Right hindlimb (tissue), 1 donor: ENCODE measurements at regions not wholly inside any gene's neighbourhood (a gene's known extent, or its start where the extent isn't known, plus 50 kb on each side); places are given as distances from the start of the nearest gene placed in this dataset.
"Not testable (repeated sequence)": the region's sequence is repeated elsewhere in the genome, so short reads cannot be mapped to it uniquely, and the experiment has no call there.

Experiments
- DNase-seq: peaks from one replicate; pipeline ENCODE4 v3.0.0-alpha.2; 2018

DNA sequence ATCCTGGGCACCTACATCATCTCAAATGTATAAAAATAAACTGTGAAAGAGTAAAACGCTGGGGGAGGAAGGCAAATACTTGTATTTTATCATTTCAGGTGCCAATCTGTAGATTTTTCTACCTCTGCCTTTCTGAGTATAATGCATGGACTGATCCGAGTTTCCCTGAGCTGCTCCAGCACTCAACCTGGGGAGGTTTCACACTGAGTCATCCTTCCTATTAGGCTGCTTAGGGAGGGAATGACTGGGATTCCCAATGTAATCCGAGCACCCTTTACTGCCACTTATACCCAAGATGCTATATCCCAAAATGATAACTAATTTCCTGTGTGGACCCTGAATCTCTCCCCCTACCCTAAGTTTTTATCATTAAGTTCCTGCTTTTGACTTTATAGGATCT, 126.6 kb downstream of the HNRNPD start:
- no peak for DNase-seq

DNA sequence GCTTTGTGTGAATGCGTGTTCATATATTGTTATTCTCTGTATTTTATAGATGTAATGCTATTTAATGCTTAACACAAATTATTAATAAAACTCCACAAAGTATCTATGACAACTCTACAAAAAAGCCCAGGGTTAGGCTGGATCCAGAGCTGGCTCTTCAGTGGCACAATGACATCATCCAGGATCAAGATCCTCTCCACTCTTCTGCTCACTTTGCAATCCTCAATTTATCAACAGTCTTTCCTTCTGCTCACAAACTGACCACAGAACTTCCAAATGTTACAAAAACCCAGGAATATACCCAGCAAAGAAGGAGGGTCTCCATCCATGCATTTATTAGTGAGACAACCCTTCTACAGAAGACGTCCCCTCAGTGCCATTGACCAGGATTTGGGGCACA, 132.3 kb downstream of the HNRNPD start:
- DNase-seq: no peak

DNA sequence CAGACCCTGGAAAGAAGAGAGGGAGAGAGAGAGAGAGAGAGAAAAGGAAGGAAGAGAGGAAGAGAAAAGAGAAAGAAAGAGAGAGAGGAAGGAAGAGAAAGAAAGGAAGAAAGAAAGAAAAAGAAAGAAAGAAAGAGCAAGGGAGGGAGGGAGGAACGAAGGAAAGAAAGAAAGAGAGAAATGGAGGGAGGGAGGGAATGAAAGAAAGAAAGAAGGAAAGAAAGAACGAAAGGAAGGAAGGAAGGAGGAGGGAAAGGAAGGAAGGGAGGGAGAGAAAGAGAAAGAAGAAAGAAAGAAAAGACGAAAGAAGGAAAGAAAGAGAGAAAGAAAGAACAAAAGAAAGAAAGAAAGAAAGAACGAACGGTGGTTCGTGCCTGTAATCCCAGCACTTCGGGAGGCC, 133.4 kb downstream of the HNRNPD start:
- DNase-seq: no peak

DNA sequence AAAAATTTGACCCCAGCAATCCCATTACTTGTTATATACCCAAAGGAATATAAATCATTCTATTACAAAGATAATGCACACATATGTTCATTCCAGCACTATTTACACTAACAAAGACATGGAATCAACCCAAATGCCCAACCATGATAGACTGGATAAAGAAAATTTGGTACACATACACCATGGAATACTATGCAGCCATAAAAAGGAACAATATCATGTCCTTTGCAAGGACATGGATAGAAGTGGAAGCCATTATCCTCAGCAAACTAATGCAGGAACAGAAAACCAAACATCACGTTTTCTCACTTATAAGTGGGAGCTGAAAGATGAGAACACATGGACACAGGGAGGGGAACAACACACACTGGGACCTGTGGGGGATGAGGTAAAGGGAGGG, 136.6 kb downstream of the HNRNPD start:
- not testable (repeated sequence) for DNase-seq

DNA sequence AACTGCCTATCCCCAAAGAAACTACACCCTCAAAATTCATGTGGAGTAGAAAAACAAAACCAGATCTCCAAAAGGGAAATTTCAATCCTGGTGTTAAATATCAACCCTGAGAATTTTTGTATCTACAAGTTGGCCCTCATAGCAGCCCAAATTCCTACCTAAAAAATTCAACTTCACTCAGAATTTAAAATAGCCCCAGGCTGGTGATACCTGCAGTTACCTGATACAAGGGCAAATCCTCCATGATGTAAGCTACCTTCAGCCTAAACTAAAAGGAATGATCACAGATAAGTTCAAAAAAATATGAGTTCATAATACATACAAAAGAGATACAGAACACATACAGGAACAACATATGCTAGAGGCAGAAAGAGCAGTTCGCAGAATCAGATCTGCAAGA, 138.4 kb downstream of the HNRNPD start:
- no peak for DNase-seq

DNA sequence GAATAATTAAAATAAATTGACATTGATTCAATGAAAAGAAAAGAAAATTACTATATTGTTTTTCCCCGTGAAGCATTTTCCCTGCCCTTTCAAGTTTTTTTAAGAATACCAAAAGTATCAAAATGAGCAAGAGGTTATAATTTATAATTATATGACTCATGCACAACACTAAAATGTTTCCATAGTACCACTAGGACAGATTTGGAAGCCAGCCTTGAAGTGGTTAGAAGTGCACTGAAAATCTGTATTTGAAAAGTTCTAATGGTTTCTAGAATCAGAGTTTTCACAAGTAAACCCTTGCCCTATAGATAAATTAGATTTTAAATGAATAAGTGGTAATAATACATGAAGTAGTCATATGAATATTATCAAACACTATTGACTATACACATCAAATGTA, 140.9 kb downstream of the HNRNPD start:
- DNase-seq: no peak

DNA sequence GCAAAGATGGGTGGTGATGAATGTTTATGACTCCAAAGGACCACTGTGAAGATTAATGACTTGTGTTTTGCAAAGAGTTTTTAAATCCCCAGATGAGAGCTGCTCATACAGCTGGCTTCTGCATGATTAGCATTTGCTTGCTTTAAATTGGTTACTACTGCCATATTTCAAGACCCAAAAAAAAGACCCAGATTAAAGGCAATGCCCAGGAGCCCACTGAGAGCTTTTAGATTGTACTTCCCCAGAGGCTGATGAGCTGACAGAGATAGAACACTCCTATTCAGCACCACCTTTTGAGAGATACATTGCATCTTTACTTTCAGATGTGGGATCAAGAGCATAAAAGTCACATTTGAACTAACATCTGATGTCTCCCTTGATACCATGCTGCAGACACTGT, 142.0 kb downstream of the HNRNPD start:
- DNase-seq: no peak

DNA sequence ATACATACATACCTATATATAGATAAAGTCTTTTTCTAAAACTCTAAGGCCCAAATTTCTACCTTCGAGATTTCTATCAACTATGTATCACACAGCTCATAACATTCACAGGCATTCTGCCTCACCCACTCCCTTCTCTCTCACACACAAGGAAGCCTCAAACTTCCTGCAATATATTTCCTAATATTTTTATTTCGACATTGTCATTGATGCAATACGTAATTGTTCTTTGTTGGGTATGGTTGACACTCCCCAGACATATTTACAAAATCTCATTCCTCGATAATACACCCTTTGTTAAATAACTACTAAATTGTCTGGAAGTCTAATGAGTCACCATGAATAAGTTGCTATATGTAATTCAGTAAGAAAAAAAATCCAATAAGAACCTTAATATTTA, 143.5 kb downstream of the HNRNPD start:
- no peak for DNase-seq

DNA sequence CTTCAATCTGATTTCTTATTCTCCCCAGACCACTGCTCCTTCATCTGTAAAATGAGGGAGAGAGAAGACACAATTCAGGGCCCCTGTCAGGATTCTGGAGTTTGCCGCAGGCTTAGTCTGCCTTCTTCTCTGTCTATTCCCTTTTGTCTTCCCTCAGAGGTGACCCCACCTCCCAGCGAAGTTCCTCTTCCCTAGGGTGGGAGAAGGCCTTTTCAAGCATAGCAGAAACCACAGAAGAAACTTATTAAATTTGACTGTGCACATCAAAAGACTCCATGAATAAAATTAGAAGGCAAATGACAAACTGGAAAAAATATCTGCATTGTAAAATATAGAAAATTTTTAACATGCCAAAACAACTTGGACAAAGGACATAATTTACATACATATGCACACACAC, 148.8 kb downstream of the HNRNPD start:
- DNase-seq: no peak

DNA sequence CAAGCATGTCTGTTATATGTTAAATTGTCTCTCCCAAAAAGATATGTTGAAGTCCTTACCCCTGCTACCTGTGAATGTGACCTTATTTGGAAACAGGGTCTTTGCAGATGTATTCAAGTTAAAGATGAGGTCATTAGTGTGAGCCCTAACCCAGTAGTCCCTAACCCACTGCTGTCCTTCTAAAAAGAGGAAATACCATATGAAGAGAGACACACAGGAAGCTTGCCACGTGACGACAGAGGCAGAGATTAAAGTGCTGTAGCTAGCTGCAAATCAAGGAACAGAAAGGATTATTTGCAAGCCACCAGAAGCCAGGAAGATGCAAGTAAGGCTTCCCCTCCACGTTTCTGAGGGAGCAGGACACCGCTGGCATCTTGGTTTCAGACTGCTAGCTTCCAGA, 150.1 kb downstream of the HNRNPD start:
- no peak for DNase-seq

DNA sequence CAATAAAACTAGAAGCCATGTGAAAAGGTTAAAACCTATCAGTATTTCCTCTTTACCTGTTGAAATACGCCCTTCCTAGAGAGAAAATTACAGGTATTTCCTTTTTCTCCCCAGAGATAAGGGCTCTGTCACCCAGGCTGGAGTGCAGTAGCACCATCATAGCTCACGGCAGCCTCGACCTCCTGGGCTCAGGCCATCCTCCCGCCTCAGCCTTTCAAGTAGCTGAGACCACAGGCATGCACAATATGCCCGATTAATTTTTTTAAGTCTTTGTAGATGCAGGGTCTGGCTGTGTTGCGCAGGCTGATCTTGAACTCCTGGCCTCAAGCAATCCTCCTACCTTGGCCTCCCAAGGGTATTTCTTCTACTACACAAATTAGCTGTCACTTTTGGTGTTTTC, 154.4 kb downstream of the HNRNPD start:
- no peak for DNase-seq

DNA sequence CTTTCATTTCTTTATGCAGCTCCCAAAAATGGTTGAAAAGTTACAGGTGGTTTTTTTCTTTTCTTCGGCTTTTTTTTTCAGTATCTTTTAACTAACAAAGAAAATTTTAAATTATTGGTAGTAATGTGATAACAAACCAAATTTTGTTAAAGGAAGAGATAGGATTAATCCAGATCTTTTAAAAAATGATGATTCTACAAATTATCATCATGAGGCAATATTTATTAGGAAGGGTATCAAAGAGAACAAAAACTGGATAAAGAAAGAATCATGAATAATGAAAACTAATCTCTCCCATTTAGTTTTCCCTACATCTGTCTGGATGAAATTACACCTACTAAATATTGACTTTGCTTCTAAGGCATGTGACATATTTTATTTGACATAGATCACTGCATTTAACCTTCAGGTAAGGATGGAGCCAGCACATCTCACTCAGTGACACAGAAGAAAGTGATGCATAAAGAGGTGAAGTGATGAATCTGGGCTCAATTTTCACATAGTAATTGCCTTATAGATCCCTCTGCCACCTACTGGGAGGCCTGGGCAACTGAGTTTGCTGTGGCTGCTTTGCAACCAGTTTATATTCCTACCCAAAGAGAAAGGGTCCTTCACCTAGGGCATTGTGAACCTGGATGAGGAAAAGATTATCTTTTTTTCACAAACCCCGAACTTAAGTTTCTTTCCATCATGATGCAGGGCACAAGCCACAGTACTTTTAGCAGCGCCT, 155.6 kb downstream of the HNRNPD start:
- DNase-seq: no peak

DNA sequence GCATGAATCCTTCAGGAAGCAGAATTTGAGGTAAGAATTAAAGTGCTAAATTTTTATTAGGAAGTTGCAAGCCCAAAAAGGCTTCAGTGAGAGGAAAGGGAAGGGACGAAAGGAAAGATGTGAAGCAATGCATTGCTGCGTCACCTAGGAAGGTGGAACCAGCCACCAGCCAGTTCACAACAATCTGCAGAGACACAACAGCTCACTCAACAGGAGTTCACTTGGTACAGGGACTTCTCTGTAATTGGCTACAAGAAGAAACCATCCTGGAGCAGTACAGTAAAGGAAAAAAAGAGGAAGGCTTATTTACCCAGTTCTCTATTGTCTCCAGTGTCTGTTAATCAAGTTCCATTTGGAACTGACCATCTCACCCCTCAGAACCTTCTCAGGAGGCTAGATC, 157.6 kb downstream of the HNRNPD start:
- no peak for DNase-seq

DNA sequence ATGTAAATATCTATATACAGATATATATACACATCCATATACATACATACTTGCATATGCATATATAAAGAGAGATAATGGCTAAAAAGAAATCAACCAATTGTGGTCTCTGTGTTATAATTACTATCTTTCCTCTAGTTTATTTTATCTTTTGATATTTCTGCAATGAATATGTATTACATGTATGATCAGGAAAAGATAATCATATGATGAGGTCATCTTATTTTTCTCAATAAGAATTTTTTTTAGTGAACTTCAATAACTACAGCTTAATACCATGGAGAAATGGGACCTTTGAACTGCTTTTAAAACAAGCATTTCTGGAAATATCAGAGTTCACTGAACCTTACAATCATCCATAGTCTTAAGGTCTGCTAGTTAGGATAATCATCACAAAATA, 158.0 kb downstream of the HNRNPD start:
- DNase-seq: no peak

DNA sequence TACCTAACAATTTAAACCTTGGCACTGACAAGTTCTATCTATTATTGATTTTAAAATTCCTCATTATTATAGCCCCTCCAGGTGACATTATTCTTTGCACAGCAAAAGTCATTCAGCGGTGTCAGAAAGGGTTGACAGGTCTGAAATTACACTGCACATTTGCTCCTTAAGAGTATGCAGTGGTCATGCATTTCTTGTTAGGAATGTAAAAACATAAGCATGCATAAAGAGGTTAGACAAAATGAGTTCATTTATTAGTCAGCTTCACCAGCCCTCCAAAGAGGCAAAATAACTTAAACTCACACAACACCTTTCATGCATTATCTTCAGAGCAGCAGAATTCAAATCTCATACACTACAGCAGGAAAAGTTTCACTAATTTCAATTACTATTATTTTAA, 158.8 kb downstream of the HNRNPD start:
- DNase-seq: no peak

DNA sequence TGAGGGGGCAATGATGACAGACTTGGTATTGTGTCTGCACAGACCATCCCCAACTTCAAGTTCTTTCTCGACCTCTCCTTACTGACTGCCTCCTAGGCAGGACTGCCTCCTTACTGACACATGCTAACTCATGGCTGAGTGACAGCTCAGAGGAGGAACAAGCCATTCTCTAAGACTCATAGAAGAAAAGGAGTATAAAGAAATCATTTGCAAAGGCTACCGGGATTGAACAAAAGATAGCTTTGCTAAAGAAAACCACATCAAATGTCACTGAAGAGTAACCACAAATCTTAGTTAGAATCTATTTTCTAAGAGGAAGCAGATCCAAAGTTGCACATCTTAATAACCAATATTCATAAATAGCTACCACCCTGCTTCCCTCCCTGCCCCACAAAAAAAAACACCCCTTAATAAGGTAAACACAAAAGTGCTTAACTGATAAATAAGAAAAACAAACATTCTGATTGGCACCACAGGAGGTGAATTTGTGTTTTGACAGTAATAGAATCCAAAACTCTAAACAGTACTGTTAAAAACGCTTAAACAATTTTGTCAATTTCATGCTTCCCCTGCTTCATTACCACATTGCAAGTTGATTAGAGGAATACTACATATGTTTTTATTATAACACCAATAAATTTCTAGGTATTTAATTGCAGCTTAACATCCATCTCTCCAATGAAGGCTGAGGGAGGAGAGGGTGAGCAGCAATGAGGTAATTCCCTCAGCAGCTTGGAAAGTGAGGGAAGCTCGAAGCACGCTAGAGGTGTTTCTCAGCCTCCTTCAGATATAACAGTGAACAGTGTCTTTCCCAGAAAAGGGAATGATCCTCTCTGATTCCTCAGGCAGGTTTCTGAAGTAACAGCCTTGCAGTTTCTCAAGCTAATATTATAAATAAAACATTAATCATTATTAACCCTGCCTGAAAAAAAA, 160.0 kb downstream of the HNRNPD start:
- DNase-seq: no peak

DNA sequence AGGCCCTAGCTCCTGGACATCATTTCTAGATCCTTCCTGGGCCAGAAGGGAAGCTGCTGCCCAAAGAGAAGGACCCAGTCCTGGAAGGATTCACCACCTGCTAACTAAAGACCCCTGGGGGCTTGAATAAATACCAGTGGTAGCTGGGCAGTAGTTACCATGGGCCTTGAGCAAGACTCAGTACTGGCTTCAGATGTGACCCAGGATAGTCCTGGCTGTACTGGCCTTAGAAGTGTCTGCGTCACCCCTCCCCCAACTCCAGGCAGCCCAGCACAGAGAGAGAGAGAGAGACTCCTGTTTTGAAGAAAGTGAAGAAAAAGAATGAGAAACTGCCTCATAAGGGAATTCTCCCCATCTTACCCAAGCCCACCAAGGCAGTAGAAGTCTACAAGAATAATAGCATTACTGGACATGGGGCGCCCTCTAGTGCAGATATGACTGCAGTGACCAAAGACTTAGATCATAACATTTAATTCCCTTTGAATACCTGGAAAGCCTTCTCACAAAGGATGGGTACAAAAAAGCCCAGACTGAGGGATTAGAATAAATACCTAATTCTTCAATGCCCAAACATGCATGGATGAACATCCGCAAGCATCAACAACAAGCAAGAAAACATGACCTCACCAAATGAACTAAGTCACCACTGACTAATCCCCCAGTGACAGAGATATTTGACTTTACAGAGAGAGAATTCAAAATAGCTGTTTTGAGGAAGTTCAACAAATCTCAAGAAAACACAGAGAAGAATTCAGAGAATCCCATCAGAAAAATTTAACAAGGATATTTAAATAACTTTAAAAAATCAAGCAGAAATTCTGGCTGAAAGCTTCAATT, 171.8 kb downstream of the HNRNPD start:
- DNase-seq: no peak

DNA sequence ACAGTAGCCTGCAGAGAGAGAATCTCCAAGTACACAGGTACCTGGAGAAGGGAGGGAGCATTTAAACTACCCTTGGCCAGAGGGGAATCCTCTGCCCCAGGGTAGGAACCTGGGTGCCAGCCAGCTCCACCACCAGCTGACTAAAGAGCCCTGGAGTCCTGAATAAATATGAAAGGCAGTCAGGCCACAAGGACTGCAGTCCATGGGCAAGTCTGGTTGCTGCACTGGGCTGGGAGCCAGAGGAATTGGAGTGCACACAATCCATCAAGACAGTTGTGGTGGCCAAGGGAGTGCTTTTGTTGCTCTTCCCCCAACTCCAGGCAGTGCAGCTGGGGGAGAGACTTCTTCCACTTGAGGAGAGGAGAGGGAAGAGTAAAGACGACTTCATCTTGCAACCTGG, 172.5 kb downstream of the HNRNPD start:
- DNase-seq: peak; percentile 24

DNA sequence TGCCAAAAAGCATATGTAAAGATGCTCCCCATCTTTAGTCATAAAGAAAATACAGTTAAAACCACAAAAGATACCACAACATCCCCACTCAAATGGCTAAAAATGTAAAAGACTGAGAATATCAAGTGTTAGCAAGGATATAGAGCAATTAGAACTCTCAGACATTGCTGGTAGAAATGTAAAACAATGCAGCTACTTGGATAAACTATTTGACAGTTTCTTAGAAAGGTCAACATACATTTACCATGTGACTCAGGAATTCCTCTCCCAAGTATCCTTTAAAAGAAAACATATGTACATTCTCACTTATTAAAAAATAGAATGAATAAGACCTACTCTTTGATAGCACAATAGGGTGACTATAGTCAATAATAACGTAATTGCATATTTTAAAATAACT, 173.7 kb downstream of the HNRNPD start:
- DNase-seq: no peak

DNA sequence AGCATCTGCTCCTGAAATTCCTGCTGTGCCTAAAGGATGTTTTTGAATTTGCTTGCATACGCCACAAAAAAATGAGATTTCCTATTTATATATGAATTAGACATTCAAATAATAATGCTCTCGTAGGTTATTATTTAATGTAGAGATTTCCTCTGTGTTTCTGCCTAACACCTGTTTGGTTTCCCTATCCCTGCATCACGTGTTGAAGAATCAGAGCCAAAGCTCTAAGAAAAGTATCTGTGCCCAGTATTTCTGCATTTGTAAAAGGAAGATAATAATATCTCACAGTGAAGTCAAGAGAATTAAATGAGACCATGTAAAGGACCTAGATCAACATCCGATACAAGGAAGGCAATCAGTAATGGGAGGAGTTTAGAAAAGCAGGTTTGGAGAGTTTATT, 179.5 kb downstream of the HNRNPD start:
- DNase-seq: no peak

DNA sequence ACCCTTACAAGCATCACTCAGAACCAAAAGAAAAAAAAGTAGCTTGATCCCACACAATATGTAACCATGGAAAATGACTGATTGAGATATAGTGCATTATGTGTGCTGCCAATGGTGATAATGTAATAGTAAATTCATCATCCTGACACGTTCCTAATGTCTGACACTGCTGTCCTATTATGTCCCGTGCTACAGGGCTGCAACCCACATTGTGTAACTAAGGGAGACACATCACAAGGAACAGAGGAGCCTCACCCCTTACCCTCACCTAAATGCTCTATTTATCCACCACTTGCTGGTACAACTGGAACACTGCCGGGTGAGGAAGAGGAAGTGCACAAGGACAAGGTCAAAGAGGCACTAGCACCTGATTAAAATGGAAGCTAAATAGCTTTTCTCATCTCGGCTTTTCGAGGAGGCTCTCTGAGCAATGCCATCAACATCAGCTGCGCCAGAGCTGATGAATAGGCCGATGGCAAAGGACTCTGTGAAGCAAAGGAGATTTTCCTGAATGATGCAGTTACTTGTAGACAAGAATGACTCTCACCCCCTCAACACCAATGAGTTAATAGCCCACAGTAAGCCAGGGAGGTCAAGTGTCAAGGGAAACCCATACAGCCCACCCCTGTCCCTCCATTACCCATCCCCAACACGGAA, 181.6 kb downstream of the HNRNPD start:
- no peak for DNase-seq

DNA sequence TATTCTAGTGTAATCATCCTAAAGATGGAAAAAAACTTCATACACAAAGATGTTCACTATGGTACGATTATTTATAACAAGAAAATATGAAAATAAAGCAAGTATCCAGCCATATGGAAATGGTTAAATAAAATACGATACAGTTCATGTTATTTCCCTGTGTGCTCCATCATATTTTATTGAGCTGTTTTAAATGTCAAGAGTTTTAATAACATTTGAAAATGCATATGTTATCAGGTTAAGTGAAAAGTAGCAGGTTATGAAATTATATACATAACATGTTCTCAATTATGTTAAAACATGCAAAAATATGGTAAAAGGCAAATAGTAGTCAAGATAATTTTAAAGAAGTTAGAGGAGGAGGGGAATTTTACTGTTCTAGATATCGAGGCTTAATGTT, 192.0 kb downstream of the HNRNPD start:
- DNase-seq: no peak

DNA sequence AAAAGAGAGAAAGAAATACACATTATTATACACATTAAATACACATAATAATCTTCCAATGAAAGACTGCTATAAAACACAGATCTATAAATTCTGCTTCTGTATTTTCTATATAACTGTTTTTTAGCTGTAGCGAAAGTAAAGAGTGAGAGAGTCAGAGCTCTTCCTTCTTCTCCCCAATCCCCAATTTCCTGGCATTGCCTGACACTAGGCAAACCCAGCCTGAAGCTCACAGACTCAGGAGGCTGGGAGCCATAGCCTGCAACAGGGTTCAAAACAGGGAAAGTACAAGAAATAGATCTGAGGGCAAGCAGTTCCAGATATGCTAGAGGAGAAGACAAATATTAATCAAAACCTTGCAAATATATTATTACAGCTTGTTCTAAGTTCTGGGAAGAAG, 201.6 kb downstream of the HNRNPD start:
- no peak for DNase-seq
